T follicular helper cell (primary cell): ENCODE measurements at regions not wholly inside any gene's neighbourhood (a gene's known extent, or its start where the extent isn't known, plus 50 kb on each side); places are given as distances from the start of the nearest gene placed in this dataset.
"Not testable (repeated sequence)": the region's sequence is repeated elsewhere in the genome, so short reads cannot be mapped to it uniquely, and the experiment has no call there.

Experiments used
- DNase-seq: peaks from one replicate; pipeline ENCODE4 v3.0.0-alpha.2; 2020; ENCODE audit warnings: low read depth

DNA sequence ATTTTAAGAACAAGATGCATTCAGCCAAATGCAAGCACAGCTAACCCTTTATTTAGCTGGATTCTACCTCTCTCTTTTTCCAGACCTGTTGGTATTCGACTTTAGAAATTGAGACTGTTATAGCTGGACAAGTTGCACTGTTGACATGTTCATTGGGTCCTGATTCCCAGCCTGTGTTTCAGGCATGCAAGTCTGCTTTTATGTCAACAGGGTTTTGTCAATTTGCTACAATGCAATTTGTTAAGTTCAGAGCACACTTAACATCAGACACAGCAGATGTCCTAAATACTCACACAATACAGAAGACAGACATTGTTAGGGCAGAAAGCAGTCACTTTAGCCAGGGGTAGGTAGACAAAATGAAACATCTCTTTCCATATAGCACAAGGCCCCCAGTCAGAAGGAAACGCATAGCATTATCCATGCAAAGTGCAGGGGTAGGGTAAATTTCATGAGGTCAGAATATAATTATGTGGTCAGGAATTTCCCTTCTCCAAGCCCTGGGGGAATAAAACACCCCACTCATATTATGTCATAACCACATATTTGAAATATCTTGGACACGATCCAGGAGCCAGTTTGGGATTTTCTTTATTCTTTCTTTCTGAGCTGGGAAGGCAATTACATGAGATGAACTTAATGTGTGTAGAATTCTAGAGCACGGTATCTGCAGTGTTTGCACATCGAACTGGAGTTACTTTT lies 504.1 kb downstream of the NTRK3 start:
- no peak for DNase-seq

GRCh38 chr15:87748483-87748882 lies 508.1 kb downstream of the NTRK3 start:
- no peak for DNase-seq

GRCh38 chr15:87747087-87747486 lies 509.5 kb downstream of the NTRK3 start:
- no peak for DNase-seq

- DNase-seq: no peak
Observed at GRCh38 chr15:87746333-87746732, 510.2 kb downstream of the NTRK3 start.

GRCh38 chr15:87744815-87745214 lies 511.7 kb downstream of the NTRK3 start:
- no peak for DNase-seq

GRCh38 chr15:87743562-87743961 lies 513.0 kb downstream of the NTRK3 start:
- no peak for DNase-seq

DNA sequence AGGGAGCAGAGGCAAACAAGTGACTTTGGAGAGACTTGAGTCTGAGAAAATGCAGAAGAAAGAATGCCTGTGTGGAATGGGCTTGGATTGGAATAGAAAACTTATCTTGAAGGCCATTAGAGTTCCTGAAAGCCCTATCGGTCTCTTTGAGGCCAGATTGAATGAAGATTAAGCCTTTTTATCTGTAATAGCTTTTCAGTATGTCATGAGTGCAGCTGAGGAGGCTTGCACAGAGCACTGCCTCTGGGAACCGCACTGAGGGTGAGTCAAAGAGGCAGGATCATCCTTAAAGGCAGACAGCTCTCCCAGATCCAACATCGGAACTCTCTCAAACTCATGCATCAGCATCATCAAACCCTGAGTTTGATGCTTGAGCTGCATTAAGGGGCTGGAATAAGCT lies 515.2 kb downstream of the NTRK3 start:
- DNase-seq: no peak

- DNase-seq: no peak
Observed at GRCh38 chr15:87740655-87741344, 515.7 kb downstream of the NTRK3 start.

GRCh38 chr15:87739866-87740265 lies 516.7 kb downstream of the NTRK3 start:
- DNase-seq: no peak

DNA sequence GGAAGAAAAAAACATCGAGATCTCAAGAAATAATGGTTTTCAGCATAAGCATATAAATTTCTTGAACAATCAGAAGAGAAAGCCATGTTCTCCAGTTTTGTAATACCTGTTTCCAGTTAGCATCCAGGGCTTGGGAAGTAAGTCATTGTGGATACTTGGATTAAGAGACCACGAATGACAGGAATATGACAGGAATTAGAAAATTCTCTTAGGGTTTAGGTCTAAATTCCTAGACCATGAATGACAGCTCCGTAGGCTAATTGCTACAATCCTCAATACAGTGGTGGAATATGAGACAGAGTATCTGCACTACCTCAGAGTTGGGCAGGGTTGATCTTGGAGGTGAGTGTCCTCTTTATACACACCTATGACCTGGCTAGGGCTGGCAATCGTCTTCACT lies 517.5 kb downstream of the NTRK3 start:
- no peak for DNase-seq

DNA sequence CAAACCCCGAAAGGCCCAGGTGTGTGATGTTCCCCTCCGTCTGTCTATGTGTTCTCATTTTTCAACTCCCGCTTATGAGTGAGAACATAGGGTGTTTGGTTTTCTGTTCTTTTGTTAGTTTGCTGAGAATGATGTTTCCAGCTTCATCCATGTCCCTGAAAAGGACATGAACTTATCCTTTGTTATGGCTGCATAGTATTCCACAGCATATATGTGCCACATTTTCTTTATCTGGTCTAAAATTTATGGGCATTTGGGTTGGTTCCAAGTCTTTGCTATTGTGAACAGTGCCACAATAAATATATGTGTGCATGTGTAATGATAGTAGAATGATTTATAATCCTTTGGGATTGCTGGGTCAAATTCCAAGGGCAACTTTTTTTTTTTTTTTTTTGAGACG lies 519.1 kb downstream of the NTRK3 start:
- not testable (repeated sequence) for DNase-seq

DNA sequence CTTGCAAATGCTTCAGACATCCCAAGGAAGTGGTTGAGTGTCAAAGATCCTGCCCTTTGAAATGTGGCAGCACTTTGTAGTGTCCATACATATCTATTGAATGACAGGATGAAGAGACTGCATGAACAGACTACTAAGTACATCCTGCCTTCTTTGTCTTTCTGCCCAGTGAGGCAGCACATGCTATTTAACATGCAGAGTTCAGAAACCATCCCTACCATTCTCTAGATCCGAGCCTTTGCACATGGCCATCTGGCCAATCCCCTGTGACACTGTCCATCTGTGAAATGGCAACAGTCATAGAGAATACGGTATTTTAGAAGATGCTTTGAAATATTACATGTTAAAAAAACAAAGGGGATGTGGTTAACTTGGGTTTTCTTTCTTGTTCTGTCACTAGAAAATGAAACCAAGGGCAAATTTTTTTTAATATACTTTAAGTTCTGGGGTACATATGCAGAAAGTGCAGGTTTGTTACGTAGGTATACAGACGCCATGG lies 519.6 kb downstream of the NTRK3 start:
- DNase-seq: no peak

- no peak for DNase-seq
Observed at GRCh38 chr15:87736401-87736800, 520.1 kb downstream of the NTRK3 start.

GRCh38 chr15:87735522-87735921 lies 521.0 kb downstream of the NTRK3 start:
- no peak for DNase-seq

- no peak for DNase-seq
Observed at GRCh38 chr15:87734571-87735373, 521.8 kb downstream of the NTRK3 start.

DNA sequence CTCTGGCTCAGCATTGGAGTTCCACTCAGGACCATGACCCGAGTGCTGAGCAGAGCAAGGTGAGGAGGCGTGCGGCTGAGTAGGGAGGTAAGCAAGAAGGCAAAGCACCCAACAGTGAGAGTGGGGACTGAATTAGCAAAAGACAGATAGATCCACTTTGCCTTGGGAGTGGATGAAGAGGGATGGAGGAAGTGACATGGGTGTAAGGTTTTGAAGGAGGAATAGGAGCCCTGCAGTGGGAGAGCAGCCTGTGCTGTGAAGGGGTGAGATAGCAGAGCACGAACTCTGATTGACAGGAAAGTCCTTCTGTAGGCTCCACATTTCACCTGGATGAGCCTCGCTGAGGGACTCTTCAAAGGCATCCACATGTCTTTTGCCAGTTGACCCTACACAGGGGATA lies 522.6 kb downstream of the NTRK3 start:
- DNase-seq: no peak

DNA sequence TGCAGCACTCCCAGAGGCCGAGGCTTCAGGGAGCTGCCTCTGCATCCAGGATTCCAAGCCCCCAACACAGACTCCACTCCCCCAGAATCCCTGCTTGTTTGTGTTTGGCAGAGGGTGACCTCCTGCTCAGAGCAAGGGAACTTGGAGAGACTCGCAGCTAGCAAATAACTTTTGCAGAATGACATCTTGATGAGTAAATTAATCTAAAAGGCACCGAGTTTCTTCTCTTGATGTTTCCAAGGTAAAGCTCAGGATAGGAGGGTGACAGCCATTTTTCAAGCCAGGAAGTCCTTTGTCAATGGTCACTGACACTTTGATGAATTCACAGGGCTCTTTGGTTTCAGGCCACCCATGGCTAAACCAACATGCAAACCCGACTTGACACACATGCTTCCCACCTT lies 523.0 kb downstream of the NTRK3 start:
- DNase-seq: no peak

- no peak for DNase-seq
Observed at GRCh38 chr15:87732976-87733375, 523.6 kb downstream of the NTRK3 start.

DNA sequence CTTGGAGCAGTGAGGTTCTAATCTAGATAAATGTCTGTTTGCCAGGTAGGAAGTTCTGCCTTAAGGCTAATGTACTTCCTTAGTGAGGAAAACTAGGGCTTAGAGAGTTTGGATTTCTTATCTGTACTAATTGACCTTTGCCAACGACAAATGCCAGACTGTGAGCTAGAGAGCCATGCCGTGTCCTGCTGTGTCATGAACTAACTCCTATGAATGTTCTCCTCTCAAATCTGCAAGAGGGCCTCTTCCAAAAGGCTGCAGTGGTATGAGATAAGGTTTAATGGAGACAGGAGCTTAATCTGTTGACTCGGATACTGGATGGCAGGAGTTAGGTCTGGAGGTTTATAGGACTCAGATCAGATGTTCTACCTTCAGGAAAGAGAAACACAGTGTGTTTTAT lies 524.9 kb downstream of the NTRK3 start:
- no peak for DNase-seq

GRCh38 chr15:87730706-87731105 lies 525.8 kb downstream of the NTRK3 start:
- DNase-seq: no peak

- DNase-seq: no peak
Observed at GRCh38 chr15:87728998-87729397, 527.5 kb downstream of the NTRK3 start.

GRCh38 chr15:87727073-87727472 lies 529.5 kb downstream of the NTRK3 start:
- DNase-seq: no peak

DNA sequence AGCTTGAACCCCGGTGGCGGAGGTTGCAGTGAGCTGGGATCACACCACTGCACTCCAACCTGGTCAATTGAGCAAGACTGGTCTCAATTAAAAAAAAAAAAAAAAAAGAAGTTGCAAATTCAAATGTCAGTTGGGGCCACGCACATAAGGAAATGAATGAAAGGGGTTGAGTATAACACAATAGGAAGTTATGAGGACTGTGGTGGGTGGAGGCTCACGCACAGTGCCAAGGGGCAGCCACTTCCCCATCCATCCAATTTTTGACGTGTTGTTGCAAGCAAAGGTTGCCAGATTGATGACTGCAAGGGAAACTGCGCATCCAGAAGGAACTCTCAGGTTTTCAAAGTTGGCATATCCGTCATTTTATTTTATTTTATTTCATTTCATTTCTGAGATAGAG lies 532.2 kb downstream of the NTRK3 start:
- no peak for DNase-seq
